GM21526 (cell line): ENCODE measurements at regions not wholly inside any gene's neighbourhood (a gene's known extent, or its start where the extent isn't known, plus 50 kb on each side); places are given as distances from the start of the nearest gene placed in this dataset.

Experiments used
- ATAC-seq: cut with Tn5 transposase; IDR thresholded peaks from one replicate; pipeline ENCODE4 v1.9.1; 2021; ENCODE audit warnings: moderate library complexity; ENCODE audit not compliant: unreplicated experiment, low FRiP score

GRCh38 chr14:85451421-85451820 is 78.5 kb upstream of the FLRT2 start:
- no peak for ATAC-seq

- ATAC-seq, result no peak
These were observed 76.3 kb upstream of the FLRT2 start for GRCh38 chr14:85453401-85454225.

- ATAC-seq, result no peak
These were observed 75.6 kb upstream of the FLRT2 start for GRCh38 chr14:85454226-85454813.

GRCh38 chr14:85459361-85460000 is 70.5 kb upstream of the FLRT2 start:
- ATAC-seq, result no peak

- no peak for ATAC-seq
These were observed 68.4 kb upstream of the FLRT2 start for GRCh38 chr14:85461432-85462133.

GRCh38 chr14:85463512-85463911 is 66.4 kb upstream of the FLRT2 start:
- ATAC-seq, result no peak

GRCh38 chr14:85464135-85464895 is 65.6 kb upstream of the FLRT2 start:
- ATAC-seq, result no peak

- no peak for ATAC-seq
These were observed 63.3 kb upstream of the FLRT2 start for GRCh38 chr14:85466678-85467077.

GRCh38 chr14:85468816-85469215 is 61.1 kb upstream of the FLRT2 start:
- no peak for ATAC-seq

- no peak for ATAC-seq
These were observed 58.8 kb upstream of the FLRT2 start for GRCh38 chr14:85471156-85471555.

GRCh38 chr14:85471744-85472143 is 58.2 kb upstream of the FLRT2 start:
- ATAC-seq, result no peak

GRCh38 chr14:85474431-85474830 is 55.5 kb upstream of the FLRT2 start:
- no peak for ATAC-seq

- no peak for ATAC-seq
These were observed 54.8 kb upstream of the FLRT2 start for GRCh38 chr14:85475113-85475512.

- no peak for ATAC-seq
These were observed 50.6 kb upstream of the FLRT2 start for GRCh38 chr14:85479306-85479705.

GRCh38 chr14:85479771-85480170 is 50.2 kb upstream of the FLRT2 start:
- ATAC-seq, result no peak
